ENCODE measurements at regions not wholly inside any gene's neighbourhood (a gene's known extent, or its start where the extent isn't known, plus 50 kb on each side); places are given as distances from the start of the nearest gene placed in this dataset.

DNA sequence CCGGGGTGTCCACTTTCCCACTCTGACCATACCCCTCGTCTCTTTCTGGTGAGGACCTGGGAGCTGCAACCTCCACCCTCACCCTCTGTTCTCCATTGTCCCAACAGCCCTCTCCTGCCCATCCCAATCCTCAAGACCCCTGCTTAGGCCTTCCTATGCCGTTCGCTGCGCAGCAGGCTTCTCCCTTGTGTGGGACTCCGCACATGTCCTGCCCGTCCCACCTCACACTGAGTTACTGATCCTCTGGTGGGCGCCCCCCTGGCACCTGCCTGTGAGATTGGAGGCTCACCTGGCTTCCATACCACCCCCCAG is 119.5 kb upstream of the SNTG2 start:
- TF ChIP-seq, protein P1, sequence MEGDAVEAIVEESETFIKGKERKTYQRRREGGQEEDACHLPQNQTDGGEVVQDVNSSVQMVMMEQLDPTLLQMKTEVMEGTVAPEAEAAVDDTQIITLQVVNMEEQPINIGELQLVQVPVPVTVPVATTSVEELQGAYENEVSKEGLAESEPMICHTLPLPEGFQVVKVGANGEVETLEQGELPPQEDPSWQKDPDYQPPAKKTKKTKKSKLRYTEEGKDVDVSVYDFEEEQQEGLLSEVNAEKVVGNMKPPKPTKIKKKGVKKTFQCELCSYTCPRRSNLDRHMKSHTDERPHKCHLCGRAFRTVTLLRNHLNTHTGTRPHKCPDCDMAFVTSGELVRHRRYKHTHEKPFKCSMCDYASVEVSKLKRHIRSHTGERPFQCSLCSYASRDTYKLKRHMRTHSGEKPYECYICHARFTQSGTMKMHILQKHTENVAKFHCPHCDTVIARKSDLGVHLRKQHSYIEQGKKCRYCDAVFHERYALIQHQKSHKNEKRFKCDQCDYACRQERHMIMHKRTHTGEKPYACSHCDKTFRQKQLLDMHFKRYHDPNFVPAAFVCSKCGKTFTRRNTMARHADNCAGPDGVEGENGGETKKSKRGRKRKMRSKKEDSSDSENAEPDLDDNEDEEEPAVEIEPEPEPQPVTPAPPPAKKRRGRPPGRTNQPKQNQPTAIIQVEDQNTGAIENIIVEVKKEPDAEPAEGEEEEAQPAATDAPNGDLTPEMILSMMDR (IDR thresholded peaks at IDR 0.05): no peak
- no peak for TF ChIP-seq POLR2A (IDR thresholded peaks at IDR 0.05)
